ENCODE measurements at regions not wholly inside any gene's neighbourhood (a gene's known extent, or its start where the extent isn't known, plus 50 kb on each side); places are given as distances from the start of the nearest gene placed in this dataset.
"Not testable (repeated sequence)": the region's sequence is repeated elsewhere in the genome, so short reads cannot be mapped to it uniquely, and the experiment has no call there.

DNA sequence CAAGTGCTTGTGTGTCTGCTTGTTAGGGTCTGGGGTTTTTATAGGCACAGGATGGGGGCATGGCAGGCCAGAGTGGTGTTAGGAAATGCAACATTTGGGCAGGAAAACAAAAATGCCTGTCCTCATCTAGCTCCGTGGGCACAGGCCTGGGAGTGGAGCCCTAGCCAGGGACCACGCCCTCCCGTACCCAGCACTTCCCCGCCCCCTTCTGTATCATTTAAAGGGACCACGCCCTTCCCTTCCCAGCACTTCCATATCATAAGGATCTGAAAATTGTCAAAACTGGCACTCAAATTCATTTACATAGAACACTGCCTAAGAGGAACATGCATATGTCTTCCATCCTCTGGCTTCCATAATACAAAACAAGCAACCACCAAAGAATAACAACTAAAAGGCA is 185.8 kb downstream of the B3GLCT start:
- DNase-seq, result no peak

DNA sequence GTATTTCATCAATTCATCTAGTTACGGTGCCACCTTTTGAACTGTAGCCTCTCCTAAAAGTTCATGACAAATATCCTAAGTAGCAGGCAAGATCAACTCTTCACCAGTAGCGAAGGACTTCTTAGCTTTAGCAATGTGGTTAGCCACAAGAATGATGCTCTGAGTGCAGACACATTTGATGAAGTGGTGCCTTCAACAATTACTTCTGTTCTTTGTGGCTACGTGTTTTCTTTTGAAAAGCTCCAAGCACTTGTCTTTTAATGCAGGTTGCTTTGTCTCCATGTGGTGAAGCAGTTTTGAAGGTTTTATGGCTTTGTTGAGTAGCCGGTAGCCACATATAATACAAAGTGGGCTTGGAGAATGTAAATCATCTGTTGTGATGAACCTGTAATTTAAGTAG is 194.7 kb downstream of the B3GLCT start:
- peak; percentile 12 for DNase-seq

DNA sequence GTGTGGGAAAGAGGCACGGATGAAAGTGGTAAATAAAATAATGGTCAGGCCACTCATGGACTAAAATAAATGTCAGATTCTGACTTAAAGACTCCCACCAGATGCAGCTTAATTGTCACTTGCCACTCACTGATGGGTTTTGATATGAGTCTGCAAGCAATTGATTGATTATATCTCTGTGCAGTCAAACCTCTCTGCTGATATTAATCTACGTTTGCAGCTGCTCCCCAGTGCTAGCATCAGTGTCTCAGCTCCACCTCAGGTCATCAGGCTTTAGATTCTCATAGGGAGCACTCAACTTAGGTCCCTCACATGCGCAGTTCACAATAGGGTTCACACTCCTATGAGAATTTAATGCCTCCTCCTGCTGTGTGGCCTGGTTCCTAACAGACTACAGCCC is 195.3 kb downstream of the B3GLCT start:
- DNase-seq, result no peak

DNA sequence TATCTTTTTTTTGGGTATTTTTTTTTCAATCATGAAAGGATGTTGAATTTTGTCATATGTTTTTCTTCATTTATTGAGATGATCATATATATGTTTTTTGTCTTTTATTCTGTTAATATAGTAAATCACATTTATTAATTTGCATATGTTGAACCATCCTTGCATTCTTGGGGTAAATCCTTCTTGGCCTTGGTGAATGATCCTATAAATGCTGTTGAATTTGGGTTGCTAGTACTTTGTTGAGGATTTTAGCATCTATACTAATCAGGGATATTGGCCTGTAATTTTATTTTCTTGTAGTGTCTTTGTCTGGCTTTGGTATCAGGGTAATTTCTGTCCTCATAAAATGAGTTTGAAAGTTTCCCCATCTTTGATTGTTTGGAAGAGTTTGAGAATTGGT is 199.9 kb downstream of the B3GLCT start:
- no peak for DNase-seq

DNA sequence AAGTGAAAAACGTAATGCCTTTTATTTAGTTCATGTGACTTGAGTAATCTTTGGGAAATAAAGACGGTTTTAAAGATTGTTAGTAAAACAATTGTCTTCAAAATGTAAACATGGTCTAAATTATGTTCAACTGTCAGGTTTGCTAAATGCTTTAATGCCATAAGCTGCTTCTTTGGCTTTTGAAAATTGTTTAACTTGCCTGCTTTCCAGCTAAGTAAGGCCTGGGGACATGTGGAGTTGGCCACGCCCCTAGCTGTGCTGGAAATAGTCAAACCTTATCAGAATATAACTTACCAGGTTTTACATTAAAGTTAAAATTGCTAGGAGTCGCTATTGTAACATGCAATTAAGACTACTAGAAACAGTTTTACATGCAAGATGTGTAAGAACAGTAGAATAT is 203.9 kb downstream of the B3GLCT start:
- not testable (repeated sequence) for DNase-seq

DNA sequence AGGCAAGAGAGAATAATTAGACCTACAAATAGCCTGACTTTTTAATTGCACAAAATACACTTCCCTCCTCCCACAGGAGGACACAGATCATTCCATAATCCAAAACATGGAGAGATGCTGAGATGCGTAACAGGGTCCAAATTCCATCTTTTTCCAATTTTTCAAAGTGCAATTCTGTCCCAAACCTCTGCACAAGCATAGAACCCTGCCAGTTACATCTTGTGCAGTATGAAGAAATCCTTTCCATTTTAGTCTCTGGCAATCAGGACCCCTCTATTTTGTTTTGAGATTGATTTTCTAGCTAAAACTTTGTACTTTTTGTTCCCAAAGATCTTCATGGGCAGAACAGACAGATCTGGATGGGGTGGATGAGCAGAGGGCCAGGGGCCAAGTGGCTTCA is 209.2 kb downstream of the B3GLCT start:
- DNase-seq, result no peak

DNA sequence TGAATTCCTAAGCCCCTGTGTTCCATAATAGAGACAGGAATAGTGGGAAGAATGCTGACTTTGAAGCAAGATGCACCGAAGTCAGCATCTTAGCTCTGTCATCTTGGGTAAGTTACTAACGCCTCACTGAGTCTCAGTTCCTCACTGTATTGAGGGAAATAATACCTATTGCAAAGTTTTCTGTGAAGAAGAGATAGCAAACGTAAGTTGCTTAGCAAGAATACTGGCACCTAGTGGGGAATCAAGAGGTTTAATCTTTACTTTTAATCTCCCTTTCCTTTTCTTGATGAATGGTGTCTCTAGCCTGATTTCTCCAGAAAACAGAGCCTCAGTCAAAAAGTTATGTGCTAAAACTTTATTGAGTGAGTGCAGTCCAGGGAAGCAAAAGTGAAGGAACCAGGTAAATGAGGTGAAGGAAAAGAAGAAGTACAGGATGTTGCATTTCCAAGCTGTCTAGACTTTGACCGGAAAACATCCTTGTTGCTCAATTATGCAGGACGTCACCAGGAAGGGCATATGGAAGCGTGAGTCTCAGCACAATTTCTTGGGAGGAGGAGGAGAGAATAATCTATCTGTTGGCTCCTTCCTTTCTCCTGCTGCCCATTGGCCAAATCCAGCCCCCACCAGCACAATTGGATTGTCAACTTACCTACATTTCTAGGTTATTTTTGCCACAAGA is 210.0 kb downstream of the B3GLCT start:
- DNase-seq, result no peak

DNA sequence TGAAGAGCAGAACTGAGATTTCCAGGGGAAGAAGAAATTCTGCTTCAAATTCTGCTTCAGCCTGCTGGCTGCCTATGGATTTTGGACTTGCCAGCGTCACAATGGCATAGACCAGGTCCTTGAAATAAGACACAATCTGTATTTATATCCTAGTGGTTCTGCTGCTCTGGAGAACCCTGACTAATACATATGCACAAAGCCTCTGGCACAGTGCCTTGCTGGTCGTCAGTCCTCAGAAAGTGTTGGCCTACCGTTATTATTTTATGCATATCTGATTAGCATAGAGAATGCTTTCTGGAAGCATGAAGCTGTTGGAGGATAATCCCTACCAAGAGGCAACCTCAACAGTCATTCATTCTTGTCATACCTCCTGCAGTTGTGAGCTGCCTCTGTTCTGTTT is 213.7 kb downstream of the B3GLCT start:
- no peak for DNase-seq

DNA sequence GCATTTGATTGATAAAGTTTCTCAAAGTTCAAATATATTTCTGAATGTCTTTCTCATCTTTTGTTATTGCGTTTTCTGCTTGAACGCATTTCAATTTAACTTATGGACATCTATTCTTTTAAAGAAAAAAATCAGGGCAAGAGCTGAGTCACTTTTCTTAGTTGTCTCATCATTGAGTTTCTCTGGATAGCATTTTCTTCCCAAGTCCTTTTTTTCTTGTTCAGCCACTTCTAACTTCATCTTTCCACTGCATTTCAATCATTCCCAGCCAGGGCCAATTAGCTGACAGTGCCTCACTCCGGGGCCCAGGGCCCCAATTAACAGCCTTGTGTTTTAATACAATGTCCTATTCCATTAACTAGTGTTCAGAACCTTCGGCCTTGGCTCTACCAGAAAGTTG is 216.3 kb downstream of the B3GLCT start:
- DNase-seq, result no peak

DNA sequence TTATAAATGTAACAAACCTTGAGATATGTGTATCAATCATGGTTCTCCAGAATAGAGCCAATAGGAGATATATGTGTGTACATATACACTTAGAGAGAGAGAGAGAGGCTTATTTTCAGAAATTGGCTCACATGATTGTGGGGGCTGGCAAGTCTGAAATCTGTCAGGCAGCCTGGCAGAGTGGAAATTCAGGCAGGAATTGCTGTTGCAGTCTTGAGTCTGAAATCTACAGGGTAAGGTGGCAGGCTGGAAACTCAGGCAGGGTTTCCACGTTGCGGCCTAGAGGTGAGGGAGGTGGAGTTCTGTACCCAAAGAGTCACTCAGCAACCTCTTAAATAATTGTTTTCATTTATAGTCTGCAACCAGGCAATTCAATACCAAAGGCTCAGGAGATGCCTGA is 218.4 kb downstream of the B3GLCT start:
- no peak for DNase-seq

DNA sequence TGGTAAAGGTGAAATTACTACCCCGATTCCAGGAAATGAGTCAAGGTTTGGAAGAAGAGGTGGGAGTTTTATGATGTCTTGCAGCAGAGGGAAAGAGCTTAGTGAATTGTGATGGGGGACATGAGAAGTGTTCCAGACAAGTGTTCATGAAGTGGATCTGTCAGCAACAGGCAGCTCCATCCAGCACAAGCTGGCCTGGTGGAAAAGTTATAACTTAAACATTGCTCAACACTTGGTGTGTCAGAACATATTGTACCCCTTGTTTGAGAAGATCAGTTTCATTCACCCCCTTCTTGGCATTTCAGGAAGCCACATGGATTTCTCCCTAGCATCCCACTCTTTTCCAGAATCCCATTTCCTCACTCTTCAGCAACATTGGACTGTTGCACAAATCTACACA is 222.0 kb downstream of the B3GLCT start:
- no peak for DNase-seq

DNA sequence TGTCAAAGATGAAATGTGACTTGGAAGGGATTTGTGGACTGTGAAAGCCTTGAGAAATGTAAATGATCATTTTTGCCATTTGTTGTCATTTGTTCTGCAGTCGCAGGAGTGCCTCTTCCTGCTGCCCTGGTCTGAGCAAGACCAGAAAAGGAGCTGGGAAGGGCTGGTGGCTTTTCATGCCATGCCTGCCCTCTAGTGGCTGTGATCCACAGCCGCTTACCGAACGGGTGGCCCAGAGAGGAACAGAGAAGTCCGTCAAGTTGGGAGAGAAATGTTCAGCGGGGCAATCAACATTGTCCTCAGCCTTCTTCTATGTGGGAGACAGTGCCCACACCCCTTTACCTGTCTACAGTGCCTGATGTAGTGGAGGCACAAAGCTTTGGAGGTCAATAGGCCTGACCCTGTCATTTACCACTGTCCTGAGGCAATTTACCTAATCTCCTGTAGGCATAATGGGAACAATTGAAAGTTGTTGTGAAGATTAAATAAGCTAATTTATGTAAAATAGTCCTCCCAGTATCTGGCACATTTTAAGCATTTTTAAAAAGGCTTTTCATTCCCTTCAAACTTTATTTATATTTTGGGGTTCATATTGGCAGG is 224.5 kb downstream of the B3GLCT start:
- peak; percentile 67 for DNase-seq

DNA sequence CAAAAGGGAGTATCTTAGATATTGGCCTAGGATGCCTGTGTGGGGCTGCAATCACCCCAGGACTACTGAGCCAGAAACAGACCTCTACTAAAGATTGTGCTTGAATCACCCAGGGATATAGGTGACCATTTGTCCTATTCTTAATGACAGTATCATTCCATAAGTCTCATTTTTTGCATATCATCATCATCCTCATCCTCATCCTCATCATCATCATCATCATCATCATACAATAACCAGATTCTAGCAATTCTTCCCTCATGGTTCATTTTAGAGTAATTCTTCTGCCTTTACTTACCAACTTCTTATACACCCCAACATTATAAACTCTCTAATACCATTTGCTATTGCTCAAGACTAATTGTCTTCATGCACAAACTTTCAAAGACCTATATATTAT is 226.6 kb downstream of the B3GLCT start:
- no peak for DNase-seq

DNA sequence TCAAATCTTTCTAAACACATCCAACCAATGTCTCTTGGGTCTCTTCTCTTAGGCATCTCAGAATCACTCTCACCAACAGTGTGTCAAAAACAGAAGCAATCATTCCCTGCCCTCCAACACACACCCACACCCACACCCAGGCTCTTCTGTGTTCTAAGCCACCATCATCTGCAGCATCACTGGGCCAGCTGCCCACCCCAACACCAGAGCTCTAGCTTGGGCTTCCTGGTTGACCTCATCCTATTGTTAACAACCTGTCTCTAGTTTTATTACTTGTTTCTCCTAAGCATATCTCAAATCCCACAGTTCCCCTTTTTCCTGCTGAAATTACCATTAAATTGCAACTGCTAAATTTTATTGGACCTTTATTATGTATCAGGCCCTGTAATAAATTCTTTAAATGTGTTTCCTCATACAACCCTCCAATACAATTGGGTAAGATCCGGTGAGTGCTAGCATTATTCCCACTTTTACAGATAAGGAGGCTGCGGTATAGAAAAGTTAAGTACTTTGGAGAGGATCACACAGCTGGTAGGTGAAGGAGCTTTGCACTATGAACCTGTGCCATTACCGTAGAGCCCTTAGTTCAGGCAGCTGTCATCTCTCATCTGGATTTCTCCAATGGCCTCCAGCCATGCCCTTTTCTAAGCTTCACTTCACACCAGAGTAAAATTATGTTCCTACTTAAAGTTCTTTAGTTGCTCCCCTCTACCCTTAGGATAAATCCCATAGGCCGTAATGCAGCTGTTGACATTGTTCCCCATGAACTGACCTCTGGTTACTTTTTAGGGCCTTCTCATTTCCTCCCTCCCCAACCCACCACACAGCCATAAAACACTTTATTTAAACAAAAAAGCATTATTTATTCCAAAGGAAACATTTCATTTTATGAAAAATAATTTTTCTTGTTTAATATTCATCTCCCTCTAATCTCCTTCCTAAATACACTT is 227.7 kb downstream of the B3GLCT start:
- no peak for DNase-seq

DNA sequence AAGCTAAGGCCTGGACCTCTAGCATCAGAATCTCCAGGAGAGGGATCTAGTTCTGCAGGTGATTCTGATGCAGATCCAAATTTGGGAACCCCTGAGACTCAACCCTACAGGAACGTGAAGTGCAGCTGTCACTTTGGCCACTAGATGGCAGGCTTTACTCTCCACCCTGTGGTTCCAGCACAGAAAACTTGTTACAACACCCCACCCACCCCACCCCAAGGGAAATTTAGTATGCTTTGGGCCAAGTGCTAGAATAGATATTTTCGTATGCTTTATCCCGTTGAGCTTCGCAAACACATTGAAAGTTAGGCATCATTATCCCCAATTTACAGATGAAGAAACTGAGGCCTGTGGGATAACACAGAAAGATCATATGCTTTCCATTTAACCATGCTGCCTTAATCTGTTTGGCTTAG is 232.0 kb downstream of the B3GLCT start:
- peak; percentile 45 for DNase-seq

DNA sequence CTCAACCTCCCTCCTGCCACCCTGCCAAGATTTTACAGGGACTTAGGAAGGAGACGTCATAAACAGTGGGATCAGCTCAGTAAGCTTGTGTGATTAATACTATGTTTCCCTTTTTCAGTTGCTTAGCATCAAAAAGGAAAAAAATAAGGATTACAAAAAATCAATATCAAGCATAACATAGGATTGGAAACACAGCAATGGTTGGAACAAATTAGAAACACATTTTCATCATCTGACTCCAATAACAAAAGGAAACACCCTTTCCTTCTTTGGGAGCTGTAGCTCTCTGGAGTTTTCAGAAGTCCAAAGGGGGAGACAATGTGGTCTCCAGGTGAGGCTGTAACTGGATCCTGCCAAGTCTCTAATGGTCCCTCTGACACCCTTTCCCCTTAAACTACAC is 233.4 kb downstream of the B3GLCT start:
- peak; percentile 9 for DNase-seq

DNA sequence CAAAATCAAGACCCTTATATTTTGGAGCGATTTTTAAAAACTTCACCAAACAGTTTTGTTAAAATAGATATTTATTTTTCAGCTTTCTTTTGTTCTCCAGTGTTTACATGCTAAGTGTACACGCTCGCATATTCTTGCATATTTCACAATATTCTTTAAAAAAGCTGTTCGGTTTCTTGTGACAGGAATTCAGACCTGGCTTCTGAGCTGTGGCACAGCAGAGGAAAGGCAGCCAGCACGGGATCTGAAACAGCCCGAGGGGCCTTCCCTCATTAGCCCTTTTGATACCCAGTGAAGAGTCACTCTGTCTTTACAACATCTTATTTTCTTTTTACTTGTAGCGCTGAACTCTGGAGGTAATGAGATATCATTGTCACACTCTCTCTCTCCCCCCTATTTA is 234.0 kb downstream of the B3GLCT start:
- no peak for DNase-seq

DNA sequence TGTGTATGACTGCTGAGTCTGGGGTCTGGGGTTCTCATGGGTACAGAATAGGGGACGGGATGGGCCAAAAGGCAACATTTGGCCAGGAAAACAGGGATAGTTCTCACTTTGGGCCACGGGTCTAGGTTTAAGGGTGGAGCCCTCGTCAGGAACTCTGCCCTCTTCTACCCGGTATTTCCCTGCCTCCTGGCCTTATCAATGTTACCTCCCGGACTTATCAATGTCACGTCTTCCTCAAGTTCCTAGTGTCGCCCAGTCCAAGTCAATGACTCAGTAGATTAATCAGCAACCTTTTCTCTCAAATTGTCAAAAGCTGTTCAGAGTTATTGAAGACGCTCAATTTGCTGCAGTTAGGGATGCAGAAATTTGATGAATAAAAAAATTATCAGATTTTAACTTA is 234.8 kb downstream of the B3GLCT start:
- no peak for DNase-seq

DNA sequence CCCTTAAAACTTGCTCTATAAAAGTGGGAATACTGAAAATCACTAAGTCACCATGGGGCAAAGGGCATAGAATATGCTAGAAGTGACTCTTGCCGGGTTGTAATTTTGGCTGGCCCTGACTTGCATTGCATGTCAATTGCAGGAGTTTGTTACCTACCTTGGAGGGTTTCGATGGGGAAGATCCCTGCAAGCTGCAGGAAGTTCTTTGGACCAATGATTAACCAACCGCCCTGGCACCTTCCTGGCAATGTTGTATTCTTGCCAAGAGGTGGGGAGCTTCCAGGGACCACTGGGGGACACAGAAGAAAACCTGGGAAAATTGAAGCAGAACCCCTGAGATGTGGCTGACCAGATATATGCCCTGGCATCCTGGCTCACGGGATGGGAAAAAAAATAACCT is 235.8 kb downstream of the B3GLCT start:
- no peak for DNase-seq

DNA sequence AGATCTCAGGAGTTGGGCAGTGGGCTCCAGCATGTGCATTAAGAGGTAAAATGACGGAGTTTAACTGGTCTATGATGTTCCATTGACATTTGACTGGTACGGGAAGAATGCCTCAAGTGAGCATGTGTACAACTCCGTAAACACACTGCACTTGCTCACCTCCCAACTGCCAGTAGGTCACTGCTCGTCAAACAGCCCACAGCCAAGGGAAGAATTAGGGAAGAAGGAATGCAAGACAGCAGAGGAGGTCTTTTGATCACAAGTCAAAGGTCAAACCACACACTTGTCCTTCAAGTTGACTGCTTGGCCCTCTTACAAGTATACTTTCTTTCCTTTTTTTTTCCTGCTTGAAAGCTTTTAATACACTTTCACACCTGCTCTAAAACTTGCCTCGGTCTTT is 236.7 kb downstream of the B3GLCT start:
- DNase-seq, result no peak

DNA sequence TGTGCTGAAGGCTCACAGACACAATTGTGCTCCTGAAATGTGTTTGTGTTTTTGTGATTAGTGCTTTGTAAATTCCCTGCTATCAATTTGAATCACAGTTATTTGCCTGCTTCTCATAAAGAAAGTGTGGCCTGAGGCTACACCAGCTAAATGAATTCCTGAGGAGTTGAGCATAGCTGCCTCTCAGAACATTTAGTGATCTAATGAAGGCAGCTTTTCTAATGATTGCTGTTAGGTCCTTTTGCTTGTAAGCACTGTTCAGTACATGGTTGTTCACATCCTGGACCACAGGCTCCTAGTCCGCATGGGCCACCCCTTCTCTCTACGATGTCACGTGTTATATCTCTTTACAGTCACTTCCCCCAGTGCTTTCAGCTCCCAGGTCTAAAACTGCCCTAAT is 238.2 kb downstream of the B3GLCT start:
- no peak for DNase-seq

DNA sequence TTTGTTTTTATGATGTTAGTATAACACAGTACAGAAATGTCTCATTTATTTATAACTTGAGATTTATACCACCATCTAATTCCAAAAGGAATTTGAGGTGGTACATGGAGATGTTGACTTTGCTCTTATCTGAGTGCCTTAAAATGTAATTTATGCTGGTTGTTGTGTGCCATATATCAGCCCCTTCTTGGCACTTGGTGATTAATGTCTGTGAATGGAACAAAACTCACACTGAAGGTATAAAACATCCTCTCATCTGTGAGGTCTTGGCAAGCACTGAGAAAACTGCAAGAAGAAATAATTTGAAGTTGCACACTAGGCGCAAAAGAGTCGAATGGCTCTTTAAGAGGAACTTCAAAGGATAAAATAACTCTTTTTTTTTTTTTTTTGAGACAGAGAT is 240.4 kb downstream of the B3GLCT start:
- DNase-seq, result no peak

DNA sequence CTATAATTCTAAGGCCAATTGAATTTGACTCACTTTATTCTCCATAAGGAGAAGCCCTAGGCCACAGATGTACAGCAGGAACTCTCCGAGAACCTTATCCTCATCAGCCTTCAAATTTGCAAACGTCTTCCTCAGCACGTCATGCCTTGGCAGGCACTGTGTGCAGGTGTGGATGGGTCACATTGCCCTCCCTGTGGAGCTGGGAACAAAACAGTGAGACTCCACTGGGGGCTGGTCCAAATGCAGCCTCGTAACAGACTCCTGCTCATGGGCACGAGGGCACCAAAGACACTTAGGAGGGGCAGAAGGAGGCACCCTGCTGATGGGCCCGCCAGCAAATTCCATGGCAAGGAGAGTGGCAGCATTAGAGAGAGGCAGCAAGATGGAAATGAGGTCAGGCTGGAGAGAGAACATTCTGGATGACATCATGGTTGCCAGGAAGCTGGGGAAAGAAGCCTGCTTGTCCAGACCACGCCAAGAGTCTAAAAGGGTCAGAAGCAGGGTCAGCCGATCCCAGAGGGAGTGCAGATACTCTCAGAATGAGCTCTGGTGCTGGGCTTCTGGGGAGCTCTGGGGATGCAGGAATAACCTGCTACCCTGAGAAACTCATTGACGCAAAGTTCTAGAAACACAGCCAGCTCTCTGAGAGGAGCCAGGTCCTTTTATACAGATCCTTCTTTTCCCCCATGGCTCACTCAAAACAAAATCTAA is 242.2 kb downstream of the B3GLCT start:
- DNase-seq, result no peak
